ENCODE measurements at regions not wholly inside any gene's neighbourhood (a gene's known extent, or its start where the extent isn't known, plus 50 kb on each side); places are given as distances from the start of the nearest gene placed in this dataset.

- no peak for DNase-seq
Observed at GRCh38 chr1:38244218-38244845, 197.7 kb upstream of the POU3F1 start.

GRCh38 chr1:38243106-38243505, 196.5 kb upstream of the POU3F1 start:
- DNase-seq = no peak

GRCh38 chr1:38242506-38242905, 195.9 kb upstream of the POU3F1 start:
- no peak for DNase-seq

GRCh38 chr1:38241594-38242334, 195.2 kb upstream of the POU3F1 start:
- no peak for DNase-seq

- no peak for DNase-seq
Observed at GRCh38 chr1:38240618-38241017, 194.0 kb upstream of the POU3F1 start.

- no peak for DNase-seq
Observed at GRCh38 chr1:38239258-38239835, 192.8 kb upstream of the POU3F1 start.

GRCh38 chr1:38238294-38238693, 191.7 kb upstream of the POU3F1 start:
- no peak for DNase-seq

GRCh38 chr1:38235705-38236104, 189.1 kb upstream of the POU3F1 start:
- DNase-seq = no peak

- peak; percentile 7 for DNase-seq
Observed at GRCh38 chr1:38231941-38232340, 185.3 kb upstream of the POU3F1 start.

- DNase-seq = no peak
Observed at GRCh38 chr1:38228718-38229117, 182.1 kb upstream of the POU3F1 start.

- DNase-seq = no peak
Observed at GRCh38 chr1:38225745-38226144, 179.2 kb upstream of the POU3F1 start.

GRCh38 chr1:38223391-38223790, 176.8 kb upstream of the POU3F1 start:
- DNase-seq = no peak

- no peak for DNase-seq
Observed at GRCh38 chr1:38222891-38223290, 176.3 kb upstream of the POU3F1 start.

- no peak for DNase-seq
Observed at GRCh38 chr1:38221006-38221649, 174.5 kb upstream of the POU3F1 start.

- no peak for DNase-seq
Observed at GRCh38 chr1:38217316-38217715, 170.7 kb upstream of the POU3F1 start.

GRCh38 chr1:38213646-38214434, 167.2 kb upstream of the POU3F1 start:
- DNase-seq = no peak

- no peak for DNase-seq
Observed at GRCh38 chr1:38210895-38211177, 164.2 kb upstream of the POU3F1 start.

- peak; percentile 34 for DNase-seq
Observed at GRCh38 chr1:38210021-38210894, 163.7 kb upstream of the POU3F1 start.

- DNase-seq = peak; percentile 12
Observed at GRCh38 chr1:38208716-38209632, 162.4 kb upstream of the POU3F1 start.

GRCh38 chr1:38207906-38208305, 161.3 kb upstream of the POU3F1 start:
- no peak for DNase-seq

- no peak for DNase-seq
Observed at GRCh38 chr1:38207275-38207674, 160.7 kb upstream of the POU3F1 start.

All from NCI-H1105 treated with DMSO at 0.1 percent for 48 hours (cell line).